Activated naive CD8-positive, alpha-beta T cell treated with anti-CD3 and anti-CD28 coated beads, Interleukin-2, amount 50 U/mL, for 16 hours (primary cell): ENCODE measurements at regions not wholly inside any gene's neighbourhood (a gene's known extent, or its start where the extent isn't known, plus 50 kb on each side); places are given as distances from the start of the nearest gene placed in this dataset.

ENCODE experiments used
- DNase-seq: peaks from one replicate; pipeline ENCODE4 v3.0.0-alpha.2; 2020; ENCODE audit warnings: low read depth, low spot score

DNA sequence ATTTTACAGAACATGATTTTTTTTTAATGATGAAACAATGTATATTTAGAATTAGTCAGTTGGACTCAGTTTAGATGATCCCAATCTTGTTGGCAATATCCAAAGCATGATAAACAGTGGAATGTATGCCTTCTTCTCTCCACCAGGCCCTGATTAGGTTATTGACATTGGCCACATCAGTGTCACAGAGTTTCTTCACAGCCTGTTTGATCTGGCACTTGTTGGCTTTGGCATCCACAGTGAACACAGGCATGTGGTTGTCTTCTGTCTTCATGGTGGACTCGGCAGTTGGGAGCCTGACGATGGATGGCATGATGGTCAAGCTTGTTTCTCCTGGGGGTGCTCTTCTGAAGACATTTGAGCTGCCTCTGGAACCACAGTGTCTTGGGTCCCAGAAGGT lies 317.5 kb downstream of the PMP22 start:
- no peak for DNase-seq

DNA sequence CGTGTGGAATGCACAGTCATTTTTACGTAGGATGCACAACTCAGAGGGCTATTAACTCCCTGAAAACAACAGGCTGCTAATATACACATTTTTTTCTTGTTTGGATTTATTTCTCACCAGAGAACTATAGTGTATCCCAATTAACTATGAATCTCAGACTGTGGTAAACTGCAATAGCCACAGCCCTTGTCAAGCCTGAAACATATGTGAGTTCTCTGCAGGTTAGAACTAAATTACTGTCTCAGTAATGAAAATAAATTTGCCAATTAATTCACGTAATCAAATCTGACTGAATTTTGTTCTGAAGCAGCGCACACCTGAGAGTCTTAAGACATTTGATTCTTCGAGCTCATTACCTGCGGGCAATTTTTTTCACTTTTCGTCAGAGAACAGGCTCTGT lies 318.6 kb downstream of the PMP22 start:
- DNase-seq, result no peak

DNA sequence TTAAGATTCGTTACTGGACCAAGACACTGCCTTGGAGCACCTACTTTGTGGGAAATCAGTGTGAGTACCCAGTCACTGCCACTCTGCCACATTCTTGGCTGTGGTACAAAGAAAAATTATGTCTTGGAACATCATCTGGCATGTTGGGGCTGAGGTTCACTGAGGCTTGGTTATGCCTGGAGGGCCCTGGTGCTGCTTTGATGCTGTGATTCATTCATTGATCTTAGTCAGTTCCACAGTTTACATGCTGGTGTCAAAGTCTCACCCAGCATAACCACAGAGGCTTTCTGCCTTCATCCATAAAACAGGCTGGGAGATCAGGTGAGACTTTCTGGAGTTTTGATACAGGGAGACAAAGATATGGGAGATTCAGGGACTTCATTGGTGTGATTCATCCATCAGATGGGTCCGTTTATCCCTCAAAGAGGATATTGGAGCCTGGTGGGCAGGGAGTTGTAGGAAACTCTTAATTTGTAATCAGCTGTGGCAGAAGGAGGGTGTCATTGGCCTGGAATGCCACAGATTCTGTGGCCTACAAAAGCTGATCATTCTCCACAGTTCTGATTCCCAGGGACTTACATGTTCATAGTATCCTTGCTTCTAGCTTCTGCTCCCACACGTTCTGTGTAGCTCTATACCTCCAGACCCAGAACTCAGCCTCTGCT lies 322.5 kb downstream of the PMP22 start:
- no peak for DNase-seq

DNA sequence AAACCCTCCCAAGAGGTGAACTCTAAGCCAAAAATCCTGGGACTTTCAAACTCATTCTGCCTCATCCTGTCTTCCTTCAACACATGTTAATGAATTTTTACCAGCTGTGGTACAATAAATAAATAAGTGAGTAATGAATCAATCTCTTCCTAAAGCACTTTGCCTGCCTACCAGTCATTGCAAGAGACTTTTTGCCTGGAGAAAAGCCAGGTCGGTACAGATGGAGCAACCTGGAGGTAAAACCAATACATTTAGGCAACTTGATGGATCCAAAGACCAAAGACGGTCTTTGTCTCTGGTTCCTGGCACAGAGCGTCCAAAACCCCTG lies 324.2 kb downstream of the PMP22 start:
- DNase-seq, result no peak

DNA sequence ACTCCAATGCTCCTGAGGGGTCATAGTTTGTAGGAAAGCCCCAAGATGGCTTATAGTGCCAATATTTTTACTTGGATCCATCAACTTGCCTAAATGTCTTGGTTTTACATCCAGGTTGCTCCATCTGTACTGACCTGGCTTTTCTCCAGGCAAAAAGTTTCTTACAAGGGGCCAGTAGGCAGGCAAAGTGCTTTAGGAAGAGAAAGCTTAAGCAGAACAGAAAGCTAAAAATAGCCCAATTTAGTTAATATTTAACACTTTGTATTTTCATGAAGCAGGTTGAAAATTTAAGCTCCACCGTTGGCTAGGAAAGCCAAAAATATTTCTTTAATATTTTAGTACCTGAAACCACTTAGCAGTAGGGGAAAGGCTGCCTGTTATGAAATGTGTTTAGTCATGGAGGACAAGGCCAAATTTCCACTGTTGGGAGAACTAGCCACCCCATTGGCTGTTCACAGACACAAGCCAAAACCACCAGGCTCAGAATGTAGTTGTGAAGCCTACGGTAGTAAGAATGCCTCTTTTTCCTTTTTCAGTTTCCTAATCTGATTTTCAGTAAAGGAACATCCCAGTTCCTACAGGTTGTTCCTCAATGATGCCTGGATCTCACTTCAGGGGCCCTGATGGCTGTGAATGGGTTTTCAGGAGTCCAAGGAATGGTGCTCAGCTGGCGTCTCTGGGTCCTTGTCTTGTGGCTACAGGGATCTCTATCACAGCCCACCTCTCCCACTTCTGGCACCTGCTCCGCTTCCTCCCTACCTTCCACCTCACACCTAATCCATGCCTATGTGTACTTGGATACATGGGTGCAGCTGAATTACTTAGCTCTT lies 324.8 kb downstream of the PMP22 start:
- DNase-seq, result no peak

DNA sequence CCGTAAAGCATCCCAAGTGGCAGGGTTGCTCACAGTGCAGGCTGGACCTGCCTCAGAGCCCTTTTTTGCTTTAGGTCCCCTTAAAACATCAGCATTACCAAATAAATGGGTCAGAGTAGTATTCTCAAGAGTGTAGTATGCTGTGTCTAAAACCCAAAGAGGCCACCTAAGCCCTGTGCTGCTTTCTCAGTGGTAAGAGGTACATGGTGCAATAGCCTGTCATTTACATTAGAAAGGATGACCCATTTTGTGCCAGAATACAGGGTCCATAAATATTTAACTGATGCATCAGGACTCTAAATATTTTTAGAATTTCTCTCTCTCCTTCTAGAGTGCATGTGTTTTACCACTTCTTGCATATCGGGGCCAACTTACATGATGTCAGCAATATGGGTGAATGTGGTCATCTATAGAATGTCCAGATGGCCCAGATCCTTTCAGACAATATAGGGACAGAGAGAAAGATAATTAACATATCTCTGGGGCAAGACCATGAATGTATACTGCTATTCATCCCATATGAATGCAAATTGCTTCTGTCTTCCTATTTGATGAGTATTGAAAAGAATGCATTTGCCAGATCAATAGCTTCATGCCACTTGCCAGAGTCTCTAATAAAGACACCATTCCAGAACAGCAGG lies 329.2 kb downstream of the PMP22 start:
- DNase-seq, result no peak

DNA sequence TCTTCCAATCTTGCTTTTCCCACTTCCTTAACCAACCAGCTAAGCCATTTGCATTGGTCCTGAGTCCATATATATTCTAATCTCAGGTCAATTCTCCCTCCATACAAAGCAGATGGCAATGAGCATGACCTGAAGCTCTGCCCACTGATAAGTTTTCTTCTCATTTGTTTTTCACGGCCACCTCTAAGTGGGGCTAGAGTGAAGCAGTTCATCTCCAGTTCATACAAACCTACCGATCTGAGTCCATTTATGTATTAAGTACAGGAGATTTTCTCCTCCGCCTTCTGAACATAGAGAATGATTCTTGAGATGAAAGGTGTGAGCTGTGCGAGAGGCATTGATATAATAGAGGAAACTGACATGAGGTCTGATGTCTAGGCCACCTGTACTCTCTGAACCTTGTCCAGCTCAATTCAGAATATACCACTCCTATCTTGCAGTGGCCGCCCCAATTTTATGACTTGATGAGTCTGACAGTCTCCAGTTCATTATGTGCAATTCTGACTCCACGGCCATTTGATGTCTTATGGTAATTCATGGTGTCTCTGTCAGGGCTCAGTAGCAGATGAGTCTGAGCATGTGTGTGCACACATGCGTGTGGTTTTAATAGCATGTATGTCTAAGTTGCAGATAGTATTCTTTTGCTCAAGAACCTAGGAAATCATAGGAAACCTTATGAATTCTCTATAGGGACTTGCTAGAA lies 329.8 kb downstream of the PMP22 start:
- DNase-seq, result no peak

DNA sequence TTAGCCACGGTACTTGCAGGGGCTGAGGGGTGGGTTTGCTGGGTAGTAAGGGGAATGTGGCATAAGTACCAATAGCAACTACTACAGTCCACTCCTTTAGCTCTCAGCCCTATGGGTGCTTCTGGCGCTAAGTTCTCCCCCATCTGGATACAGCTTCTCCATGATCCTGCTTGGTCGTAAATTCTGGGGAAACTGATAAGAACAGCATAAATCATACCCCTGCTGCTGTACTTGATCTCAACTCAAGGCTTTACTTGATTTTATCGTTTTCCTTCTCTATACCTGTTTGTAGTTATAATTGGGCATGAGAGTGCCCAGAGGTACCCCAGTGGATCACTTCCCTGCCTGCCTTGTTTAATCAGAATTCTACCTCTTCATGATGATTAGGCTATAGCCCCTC lies 331.4 kb downstream of the PMP22 start:
- DNase-seq, result no peak

DNA sequence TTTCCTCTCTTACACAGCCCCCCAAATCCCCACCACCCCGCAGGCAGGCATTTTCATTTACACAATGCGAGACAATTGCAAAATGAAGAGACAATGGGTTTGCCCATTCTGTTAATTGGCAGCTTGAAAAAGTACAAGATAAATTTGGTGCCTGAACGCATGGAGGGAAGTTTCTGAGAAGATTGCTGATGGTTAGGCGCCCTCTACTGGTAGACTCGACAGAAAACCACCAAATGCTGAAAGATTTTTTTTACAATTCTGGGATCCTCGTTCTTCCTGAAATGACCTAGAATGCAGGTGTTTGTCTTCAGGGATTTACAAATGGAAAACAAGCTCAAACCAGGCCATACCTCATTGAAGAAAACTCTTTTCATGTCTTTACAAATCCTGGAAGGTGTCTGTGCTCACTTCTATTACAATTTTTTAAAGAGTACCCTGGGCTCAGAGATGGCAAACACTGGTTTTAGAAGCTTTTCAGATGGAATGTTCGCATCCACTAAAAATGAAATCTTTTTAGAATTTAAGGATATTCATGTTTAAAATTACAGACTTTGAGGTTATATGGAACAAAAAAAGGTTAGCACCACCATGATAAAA lies 338.5 kb downstream of the PMP22 start:
- DNase-seq, result peak; percentile 11

DNA sequence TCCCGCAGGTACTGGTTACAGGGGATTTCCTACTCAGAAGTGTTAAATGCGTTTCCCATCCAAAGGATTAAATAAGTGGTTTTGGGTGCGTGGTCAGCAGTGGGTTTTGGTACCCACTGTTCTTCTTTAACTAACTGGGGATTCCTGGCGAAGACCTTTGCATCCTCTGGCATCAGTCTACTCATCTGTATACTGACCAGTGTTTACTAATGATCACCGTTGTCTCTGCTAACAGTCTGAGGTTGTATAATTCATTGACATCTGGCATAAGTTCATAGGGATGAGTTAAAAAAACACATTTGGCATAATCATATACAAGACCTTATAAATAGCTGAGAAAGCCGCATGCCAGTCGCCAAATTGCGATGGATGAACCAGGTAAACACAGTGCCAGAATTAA lies 339.1 kb downstream of the PMP22 start:
- no peak for DNase-seq

DNA sequence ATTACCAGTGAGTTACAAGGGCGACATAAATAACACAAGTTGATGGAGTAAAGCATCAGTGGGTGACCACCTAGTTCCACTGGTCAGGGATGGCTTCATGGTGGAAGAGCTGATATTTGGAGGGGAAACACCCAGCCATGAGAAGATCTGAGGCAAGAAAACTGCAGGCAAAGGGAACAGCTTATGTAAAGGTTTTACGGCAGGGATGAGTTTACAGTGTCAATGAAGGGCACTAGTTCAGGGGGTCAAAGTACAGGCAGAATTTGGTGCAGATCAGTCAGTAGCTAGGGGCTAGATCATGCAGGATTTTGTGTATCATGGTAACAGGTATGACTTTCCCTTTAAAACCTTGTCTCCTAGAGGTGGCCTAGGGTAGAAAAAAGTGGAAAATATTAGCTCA lies 339.6 kb downstream of the PMP22 start:
- no peak for DNase-seq

DNA sequence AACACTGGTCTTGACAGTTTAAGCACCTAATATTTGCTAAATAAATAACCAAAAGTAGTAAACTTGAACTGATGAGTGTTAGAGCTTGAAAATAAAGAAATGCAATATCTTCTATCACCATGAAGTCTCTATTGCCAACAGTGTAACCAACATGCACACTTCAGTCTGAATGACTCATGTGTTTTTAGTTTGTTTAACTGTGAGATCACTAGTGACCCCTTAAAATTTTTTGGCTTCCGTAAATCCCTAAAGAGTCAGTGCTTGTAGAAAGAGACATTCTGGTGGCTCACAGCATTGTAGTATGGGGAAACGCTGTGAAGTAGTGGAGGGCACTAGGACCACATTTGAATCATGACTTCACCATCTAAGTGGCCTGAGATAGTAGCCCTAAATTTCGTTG lies 341.1 kb downstream of the PMP22 start:
- no peak for DNase-seq

DNA sequence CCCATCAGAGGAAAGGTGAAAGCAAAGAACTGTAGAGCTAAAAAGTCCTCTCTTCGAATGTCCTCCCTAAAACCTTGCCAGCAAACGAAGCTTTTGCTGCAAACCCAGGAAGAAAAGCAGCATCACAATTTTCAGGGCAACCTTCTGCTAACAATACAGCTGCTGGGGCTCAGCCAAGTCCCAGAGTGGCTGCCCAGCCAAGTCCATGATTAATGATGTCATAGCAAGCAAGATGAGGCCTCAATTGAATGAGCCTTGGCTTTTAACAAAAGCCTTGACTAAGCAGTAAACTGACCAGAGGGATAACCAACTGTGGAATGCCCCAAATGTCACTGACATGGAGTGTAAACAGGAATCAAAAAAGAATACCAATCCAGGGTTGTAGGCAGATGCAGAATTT lies 342.7 kb downstream of the PMP22 start:
- no peak for DNase-seq

DNA sequence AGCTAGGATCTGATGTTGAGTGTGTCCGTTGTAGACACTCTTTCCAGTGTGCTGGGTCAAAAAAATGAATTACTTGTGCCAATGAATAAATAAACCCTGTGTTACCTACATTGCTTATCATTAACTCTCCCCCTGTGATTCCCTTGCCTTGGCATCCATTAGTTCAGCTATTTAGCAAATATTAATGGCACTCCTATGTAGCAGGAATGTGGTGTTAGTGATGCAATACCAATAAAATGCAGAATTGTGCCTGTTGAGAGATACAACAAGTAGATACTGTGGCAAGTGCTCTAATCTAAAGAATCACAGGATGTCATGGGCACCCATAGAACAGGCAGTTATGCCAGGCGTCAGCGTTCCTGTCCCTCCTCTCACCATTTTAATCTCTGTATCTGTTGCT lies 343.2 kb downstream of the PMP22 start:
- DNase-seq, result no peak

DNA sequence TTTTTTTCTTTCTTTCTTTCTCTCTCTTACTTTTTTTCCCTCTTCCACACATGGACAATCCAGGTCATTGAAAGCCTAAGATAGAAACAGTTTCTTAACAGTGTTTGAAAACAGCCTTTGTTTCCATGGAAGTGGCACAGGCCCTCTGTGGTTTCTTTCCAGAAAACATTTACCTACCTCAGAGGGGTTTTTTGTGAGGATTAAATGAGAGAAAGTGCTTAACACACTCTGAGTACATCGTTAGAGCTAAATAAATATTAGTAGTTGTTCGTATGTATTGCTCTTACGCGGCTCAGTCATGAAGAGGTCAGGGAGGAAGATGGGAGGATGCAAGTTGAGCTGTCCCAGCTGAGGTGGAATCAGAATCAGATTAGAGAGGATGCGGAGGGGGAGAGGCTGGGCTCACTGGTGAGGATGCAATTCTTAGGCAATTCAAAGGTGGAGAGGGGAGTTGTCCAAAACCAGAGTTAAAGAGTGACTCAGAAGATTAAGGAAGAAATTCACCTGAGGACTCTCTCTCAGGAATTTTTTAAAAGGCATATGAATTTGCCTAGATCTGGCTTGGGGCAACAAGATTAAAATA lies 345.4 kb downstream of the PMP22 start:
- no peak for DNase-seq

DNA sequence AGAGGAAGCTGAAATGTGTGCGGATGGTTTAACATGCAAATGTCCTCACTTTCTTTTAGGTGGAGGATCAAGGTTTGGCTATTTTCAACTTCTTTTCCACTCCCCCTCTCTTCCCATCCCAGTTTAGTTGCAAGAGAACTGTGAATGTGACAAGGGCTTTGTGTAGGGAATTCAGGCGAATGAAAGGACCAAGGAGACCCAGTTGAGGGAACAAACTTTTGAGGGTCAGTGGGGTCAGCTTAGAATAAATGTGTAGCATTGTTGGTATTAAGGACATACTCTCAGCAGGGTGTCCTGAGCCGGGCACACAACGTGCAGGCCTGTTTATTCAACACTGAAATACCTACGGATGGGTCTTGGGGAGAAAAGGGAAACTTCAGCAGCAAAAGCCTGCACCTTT lies 346.0 kb downstream of the PMP22 start:
- no peak for DNase-seq

DNA sequence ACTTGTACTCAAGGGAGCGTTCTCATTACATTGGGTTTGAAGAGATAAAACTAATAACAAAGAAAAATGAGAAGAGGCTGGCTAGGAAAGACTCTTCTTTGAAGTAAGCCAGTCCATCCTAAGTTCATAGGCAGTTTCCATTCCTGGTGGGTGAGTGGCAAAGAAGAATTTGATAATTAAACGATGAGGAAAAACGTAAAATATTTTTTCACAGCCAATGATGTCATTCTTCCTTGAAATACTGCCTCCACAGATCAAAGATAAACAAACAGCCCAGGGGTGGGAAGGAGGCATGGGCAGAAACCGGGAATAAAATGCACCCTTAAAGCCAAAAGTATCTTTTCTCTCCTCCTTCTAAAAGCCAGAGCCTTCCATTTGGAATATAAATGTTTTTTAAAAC lies 346.6 kb downstream of the PMP22 start:
- DNase-seq, result no peak

DNA sequence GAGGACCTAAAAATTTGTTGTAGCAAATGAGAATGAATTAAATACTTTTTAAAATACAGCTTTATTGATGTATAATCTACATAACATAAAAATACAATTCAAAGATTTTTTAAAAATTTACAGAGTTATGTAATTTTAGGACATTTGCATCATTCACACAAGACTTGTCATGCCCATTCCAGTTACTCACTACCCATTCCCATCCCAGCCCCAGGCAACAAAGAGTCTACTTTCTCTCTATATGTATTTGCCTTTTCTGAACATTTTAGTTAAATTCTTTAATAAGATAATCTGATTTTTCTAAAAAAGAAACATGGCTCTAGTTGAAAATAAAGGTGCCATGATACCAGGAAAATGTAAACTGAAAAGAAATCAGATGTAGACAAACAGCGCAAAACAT lies 354.2 kb downstream of the PMP22 start:
- no peak for DNase-seq

DNA sequence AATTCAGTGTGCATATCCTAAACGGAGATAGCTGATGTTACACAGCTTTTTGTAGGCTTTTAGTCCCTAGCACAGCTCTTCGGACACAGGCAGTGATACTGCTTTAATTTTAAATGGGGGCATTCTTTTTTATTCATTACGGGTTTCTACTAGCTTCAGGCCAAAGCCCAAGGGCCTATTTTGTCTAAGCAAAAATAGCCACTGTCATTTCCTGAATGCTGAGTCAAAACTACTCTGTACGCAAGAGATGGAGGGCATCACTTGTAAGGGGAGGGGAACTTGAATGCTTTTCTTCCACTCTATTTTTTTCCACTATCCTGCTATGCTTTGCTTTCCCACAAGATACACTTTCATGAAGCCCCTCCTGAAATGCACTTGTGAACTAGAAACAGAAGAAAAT lies 360.7 kb downstream of the PMP22 start:
- no peak for DNase-seq

DNA sequence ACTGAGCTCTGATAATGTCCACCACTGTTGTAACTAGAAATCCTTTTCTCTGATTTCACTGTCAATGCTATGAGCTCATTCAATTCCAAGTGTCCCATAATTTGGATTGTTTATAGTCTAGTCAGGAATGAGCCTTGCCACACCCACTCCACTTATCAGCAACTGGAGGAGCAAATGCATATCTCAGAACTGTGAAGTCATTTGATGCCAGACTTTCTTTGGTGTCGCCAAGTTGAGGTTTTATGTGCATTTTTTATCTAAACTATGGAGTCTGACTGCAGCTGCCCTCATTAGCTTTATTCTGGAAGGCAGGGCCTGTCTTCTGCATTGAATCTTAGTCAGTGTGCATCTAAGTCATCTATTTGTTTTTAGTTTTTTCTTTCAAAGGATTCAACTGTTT lies 361.3 kb downstream of the PMP22 start:
- no peak for DNase-seq

DNA sequence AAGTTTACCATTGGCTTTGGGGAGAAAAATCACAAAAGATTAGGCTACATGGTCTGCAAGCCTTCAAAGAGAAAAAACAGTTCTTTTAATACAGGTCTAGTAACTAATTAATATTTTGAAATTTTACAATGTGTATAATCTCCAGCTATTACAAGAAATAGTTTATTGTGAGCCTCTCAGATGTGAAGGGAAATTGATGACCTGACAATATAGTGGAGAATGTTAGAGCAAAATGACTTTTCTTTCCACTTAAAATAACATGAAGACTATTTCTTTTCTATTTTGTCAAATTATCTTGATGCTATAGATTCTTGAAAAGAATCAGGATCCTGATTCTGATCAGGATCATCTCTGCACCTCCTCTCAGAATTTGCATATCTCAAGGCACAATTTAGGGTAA lies 362.3 kb downstream of the PMP22 start:
- DNase-seq, result no peak

DNA sequence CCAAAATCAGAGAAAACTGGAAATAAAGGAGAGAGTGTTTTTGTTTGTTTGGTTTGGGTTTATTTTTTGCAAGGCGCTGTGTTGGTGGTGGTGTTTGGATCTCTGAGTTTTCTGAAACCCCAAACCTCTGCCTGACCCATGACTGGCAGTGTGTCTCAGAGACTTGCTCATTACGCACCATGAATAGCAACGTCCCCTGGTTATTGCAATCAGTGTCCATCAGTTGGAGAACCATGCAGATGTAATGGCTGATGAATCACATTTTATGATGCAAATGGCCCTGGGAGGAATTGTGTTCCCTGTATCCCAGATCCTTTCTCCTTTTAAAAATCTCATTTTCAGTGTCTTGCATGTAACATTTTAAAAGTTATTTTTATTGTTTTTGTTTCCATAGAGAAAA lies 362.8 kb downstream of the PMP22 start:
- no peak for DNase-seq
